ENCODE measurements at regions not wholly inside any gene's neighbourhood (a gene's known extent, or its start where the extent isn't known, plus 50 kb on each side); places are given as distances from the start of the nearest gene placed in this dataset.

DNA sequence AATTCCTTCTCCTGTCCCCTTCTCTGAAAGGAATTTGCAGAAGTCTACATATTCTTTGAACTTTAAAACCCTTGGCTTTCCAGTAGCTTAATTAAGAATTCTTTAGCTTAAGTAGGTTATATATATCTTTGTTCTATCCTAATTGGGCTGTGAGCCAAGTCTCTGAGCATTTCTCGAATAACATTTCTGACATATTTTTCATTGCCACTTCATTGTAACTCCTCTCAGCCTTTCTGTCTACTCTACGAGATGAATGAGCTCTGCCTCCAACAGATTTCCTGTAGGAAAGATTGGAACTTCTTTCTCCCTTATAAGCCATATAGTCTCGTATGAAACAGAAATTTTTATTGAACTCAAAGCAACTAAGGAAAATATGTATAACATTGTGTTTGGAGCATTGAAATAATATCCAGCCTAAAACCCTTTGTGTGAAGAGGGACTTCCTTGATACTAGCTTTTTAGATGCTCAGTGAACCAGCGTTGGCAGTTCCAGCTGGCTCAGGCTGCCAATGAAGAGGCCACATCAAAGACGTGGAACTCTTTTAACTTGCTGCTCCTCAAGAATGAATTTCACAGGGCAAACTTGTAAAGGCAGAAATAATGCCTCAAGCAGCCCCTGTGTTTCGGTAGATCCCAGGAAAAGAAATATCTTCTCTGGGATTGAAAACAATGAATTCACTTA, 87.7 kb upstream of the NOX3 start:
- TF ChIP-seq, protein P1, sequence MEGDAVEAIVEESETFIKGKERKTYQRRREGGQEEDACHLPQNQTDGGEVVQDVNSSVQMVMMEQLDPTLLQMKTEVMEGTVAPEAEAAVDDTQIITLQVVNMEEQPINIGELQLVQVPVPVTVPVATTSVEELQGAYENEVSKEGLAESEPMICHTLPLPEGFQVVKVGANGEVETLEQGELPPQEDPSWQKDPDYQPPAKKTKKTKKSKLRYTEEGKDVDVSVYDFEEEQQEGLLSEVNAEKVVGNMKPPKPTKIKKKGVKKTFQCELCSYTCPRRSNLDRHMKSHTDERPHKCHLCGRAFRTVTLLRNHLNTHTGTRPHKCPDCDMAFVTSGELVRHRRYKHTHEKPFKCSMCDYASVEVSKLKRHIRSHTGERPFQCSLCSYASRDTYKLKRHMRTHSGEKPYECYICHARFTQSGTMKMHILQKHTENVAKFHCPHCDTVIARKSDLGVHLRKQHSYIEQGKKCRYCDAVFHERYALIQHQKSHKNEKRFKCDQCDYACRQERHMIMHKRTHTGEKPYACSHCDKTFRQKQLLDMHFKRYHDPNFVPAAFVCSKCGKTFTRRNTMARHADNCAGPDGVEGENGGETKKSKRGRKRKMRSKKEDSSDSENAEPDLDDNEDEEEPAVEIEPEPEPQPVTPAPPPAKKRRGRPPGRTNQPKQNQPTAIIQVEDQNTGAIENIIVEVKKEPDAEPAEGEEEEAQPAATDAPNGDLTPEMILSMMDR (IDR thresholded peaks at IDR 0.05; ENCODE audit: low read length) = no peak
- TF ChIP-seq EZH2phosphoT487 (IDR thresholded peaks at IDR 0.05; ENCODE audit: low read length) = no peak
